ENCODE measurements at regions not wholly inside any gene's neighbourhood (a gene's known extent, or its start where the extent isn't known, plus 50 kb on each side); places are given as distances from the start of the nearest gene placed in this dataset.

- no peak overlapping the region for H3K4me3 ChIP-seq (ENCODE audit: low read depth, low read length)
- no peak for TF ChIP-seq CTCF (IDR thresholded peaks at IDR 0.05; ENCODE audit: low read depth, low read length, missing control alignments)
- no peak for DNase-seq (ENCODE audit: low read depth)
- in situ Hi-C loops (cut with HindIII; ENCODE audit: low sequenced_read_pairs), result no loop called here
Observed at GRCh38 chr12:46450279-46450748, 77.7 kb upstream of the SLC38A2 start.

- in situ Hi-C loops (cut with HindIII; ENCODE audit: low sequenced_read_pairs), result no loop called here
- no peak for TF ChIP-seq CTCF (IDR thresholded peaks at IDR 0.05; ENCODE audit: low read depth, low read length, missing control alignments)
- H3K4me3 ChIP-seq (ENCODE audit: low read depth, low read length), result no peak overlapping the region
- no peak for DNase-seq (ENCODE audit: low read depth)
Observed at GRCh38 chr12:46449856-46450255, 77.3 kb upstream of the SLC38A2 start.

GRCh38 chr12:46449316-46449715 is 76.7 kb upstream of the SLC38A2 start:
- in situ Hi-C loops (cut with HindIII; ENCODE audit: low sequenced_read_pairs), result no loop called here
- DNase-seq (ENCODE audit: low read depth), result no peak
- no peak for TF ChIP-seq CTCF (IDR thresholded peaks at IDR 0.05; ENCODE audit: low read depth, low read length, missing control alignments)
- no peak overlapping the region for H3K4me3 ChIP-seq (ENCODE audit: low read depth, low read length)

- no peak overlapping the region for H3K4me3 ChIP-seq (ENCODE audit: low read depth, low read length)
- DNase-seq (ENCODE audit: low read depth), result no peak
- in situ Hi-C loops (cut with HindIII; ENCODE audit: low sequenced_read_pairs), result no loop called here
- TF ChIP-seq CTCF (IDR thresholded peaks at IDR 0.05; ENCODE audit: low read depth, low read length, missing control alignments), result no peak
Observed at GRCh38 chr12:46446645-46447044, 74.1 kb upstream of the SLC38A2 start.

- no peak for TF ChIP-seq CTCF (IDR thresholded peaks at IDR 0.05; ENCODE audit: low read depth, low read length, missing control alignments)
- in situ Hi-C loops (cut with HindIII; ENCODE audit: low sequenced_read_pairs), result no loop called here
- no peak overlapping the region for H3K4me3 ChIP-seq (ENCODE audit: low read depth, low read length)
- no peak for DNase-seq (ENCODE audit: low read depth)
Observed at GRCh38 chr12:46445551-46446235, 73.1 kb upstream of the SLC38A2 start.

GRCh38 chr12:46445093-46445492 is 72.5 kb upstream of the SLC38A2 start:
- TF ChIP-seq CTCF (IDR thresholded peaks at IDR 0.05; ENCODE audit: low read depth, low read length, missing control alignments), result no peak
- no peak for DNase-seq (ENCODE audit: low read depth)
- H3K4me3 ChIP-seq (ENCODE audit: low read depth, low read length), result no peak overlapping the region
- in situ Hi-C loops (cut with HindIII; ENCODE audit: low sequenced_read_pairs), result no loop called here

Measured in astrocyte of the cerebellum (primary cell).